Progenitor cell of endocrine pancreas (in vitro differentiated cells): ENCODE measurements at regions not wholly inside any gene's neighbourhood (a gene's known extent, or its start where the extent isn't known, plus 50 kb on each side); places are given as distances from the start of the nearest gene placed in this dataset.
A peak's percentile ranks its signal among the peaks of the same experiment; 100 is the strongest.

Source experiments
- DNase-seq: peaks from one replicate; pipeline ENCODE4 v3.0.0; 2021; ENCODE audit warnings: low spot score; ENCODE audit not compliant: unreplicated experiment
- H3K27ac Mint-ChIP-seq: 2 replicates; pipeline ENCODE4 v1.8.0; 2021; ENCODE audit warnings: mild to moderate bottlenecking, moderate library complexity, mixed read lengths
- H3K27me3 Mint-ChIP-seq: 2 replicates; pipeline ENCODE4 v1.8.0; 2021; ENCODE audit warnings: mixed read lengths
- H3K36me3 Mint-ChIP-seq: 2 replicates; pipeline ENCODE4 v1.8.0; 2022; ENCODE audit warnings: mixed read lengths; ENCODE audit not compliant: insufficient read depth
- H3K4me1 Mint-ChIP-seq: 2 replicates; pipeline ENCODE4 v1.8.0; 2021; ENCODE audit warnings: low read depth, mixed read lengths
- H3K4me3 Mint-ChIP-seq: 2 replicates; pipeline ENCODE4 v1.8.0; 2021; ENCODE audit warnings: low read depth, mild to moderate bottlenecking, moderate library complexity, mixed read lengths
- H3K9me3 Mint-ChIP-seq: 2 replicates; pipeline ENCODE4 v1.8.0; 2021; ENCODE audit warnings: low read depth, mixed read lengths
- CTCF ChIP-seq: fragments of 200-600 bp; sonication (generic); IDR thresholded peaks from one replicate; pipeline ENCODE4 v1.5.0; 2021; ENCODE audit warnings: antibody characterized with exemption, mild to moderate bottlenecking; ENCODE audit not compliant: unreplicated experiment

- TF ChIP-seq CTCF: no peak
- no peak overlapping the region for H3K4me3 Mint-ChIP-seq
- H3K4me1 Mint-ChIP-seq: peaks cover 16% of the 10 kb centered on the region
- H3K27me3 Mint-ChIP-seq: peaks cover 2% of the 10 kb centered on the region
- H3K27ac Mint-ChIP-seq: no peak overlapping the region
- DNase-seq: no peak
- H3K36me3 Mint-ChIP-seq: no peaks in the 10 kb centered on the region
- H3K9me3 Mint-ChIP-seq: no peaks in the 10 kb centered on the region
These were observed 829.0 kb downstream of the GRID1 start for GRCh38 chr10:85537561-85537960.

GRCh38 chr10:85538601-85539000 is 828.0 kb downstream of the GRID1 start:
- Mint-ChIP-seq H3K27ac (peak overlapping the region; percentile 16), H3K4me3 (no peak overlapping the region), H3K36me3 (no peaks in the 10 kb centered on the region), H3K27me3 (peaks cover 2% of the 10 kb centered on the region), H3K9me3 (no peaks in the 10 kb centered on the region), H3K4me1 (peaks cover 13% of the 10 kb centered on the region)
- no peak for DNase-seq
- TF ChIP-seq CTCF: no peak

- Mint-ChIP-seq H3K27me3 (peaks cover 2% of the 10 kb centered on the region), H3K9me3 (no peaks in the 10 kb centered on the region), H3K4me1 (peaks cover 13% of the 10 kb centered on the region), H3K36me3 (no peaks in the 10 kb centered on the region), H3K4me3 (no peak overlapping the region), H3K27ac (no peak overlapping the region)
- DNase-seq: no peak
- no peak for TF ChIP-seq CTCF
These were observed 824.4 kb downstream of the GRID1 start for GRCh38 chr10:85542152-85542551.

- Mint-ChIP-seq H3K36me3 (no peaks in the 10 kb centered on the region), H3K27me3 (peaks cover 2% of the 10 kb centered on the region), H3K27ac (no peak overlapping the region), H3K4me3 (no peak overlapping the region), H3K4me1 (peaks cover 13% of the 10 kb centered on the region), H3K9me3 (no peaks in the 10 kb centered on the region)
- no peak for TF ChIP-seq CTCF
- no peak for DNase-seq
These were observed 823.5 kb downstream of the GRID1 start for GRCh38 chr10:85542936-85543730.

- H3K4me1 Mint-ChIP-seq: peaks cover 8% of the 10 kb centered on the region
- H3K27ac Mint-ChIP-seq: no peak overlapping the region
- DNase-seq: no peak
- no peak for TF ChIP-seq CTCF
- peaks cover 2% of the 10 kb centered on the region for H3K27me3 Mint-ChIP-seq
- H3K36me3 Mint-ChIP-seq: no peaks in the 10 kb centered on the region
- no peak overlapping the region for H3K4me3 Mint-ChIP-seq
- H3K9me3 Mint-ChIP-seq: no peaks in the 10 kb centered on the region
These were observed 821.6 kb downstream of the GRID1 start for GRCh38 chr10:85544956-85545355.
